ENCODE measurements at regions not wholly inside any gene's neighbourhood (a gene's known extent, or its start where the extent isn't known, plus 50 kb on each side); places are given as distances from the start of the nearest gene placed in this dataset.

GRCh38 chr10:109183366-109183765, 739.9 kb downstream of the XPNPEP1 start:
- no peak for DNase-seq

DNA sequence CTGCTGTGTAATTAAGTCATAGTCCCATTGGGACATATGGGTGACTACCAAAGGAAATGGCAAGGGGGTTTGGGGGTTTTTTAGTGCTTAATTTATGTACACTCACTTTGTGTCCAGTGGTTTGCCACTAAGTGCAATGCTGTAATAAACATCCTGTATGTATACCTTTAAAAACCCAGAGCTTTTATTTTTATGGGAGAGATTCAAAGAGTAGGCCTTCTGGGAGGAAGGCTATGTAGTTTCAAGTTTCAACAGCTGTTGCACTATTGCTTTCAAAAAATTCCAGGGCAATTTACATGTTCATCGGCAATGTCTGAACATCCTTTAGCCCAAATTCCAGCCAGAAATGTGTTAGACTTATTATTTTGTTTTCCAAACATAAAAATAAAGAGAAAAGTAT, 744.7 kb downstream of the XPNPEP1 start:
- no peak for DNase-seq

- no peak for DNase-seq
Measured at GRCh38 chr10:109174526-109174925, 748.8 kb downstream of the XPNPEP1 start.

- no peak for DNase-seq
Measured at GRCh38 chr10:109173937-109174336, 749.4 kb downstream of the XPNPEP1 start.

DNA sequence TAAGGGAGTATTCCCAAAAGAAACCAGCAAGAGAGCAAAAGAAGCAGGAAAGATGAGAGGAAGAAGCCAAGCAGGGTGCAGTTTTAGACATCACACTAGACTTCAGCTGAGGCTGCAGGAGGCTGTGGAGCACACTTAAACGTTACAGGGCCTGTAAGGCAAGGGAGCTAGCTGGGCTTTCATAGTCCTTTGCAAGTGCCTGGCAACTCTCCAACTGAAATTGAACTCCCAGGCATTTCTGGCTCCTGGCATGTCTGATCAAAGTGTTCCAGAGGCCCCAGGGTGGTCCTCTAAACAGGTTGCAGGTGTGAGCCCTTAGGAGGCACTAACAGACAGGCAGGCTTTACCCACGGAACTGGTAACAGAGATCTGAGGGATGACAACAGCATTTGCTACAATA, 750.2 kb downstream of the XPNPEP1 start:
- DNase-seq, result no peak

- no peak for DNase-seq
Measured at GRCh38 chr10:109166935-109167334, 756.4 kb downstream of the XPNPEP1 start.

- DNase-seq, result no peak
Measured at GRCh38 chr10:109159351-109159750, 764.0 kb downstream of the XPNPEP1 start.

DNA sequence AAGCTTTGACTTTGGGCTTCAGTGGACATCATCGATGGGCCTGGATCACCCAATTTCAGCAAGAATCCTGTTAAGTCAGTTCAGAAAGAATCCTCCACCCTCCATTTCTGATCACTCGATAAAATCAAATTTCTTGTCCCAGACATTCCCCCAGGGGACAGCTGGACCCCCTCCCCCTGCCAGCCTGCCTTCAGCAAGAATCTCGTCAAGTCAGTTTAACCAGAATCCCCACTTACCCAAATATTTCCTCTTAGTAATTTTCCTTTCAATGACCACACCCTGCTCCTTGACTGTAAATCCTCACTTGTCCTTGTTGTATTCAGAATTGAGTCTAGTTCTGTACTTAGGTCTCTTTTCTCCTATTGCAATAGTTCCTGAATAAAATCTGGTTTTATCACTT, 766.9 kb downstream of the XPNPEP1 start:
- no peak for DNase-seq

- DNase-seq, result no peak
Measured at GRCh38 chr10:109149666-109150350, 773.5 kb downstream of the XPNPEP1 start.

DNA sequence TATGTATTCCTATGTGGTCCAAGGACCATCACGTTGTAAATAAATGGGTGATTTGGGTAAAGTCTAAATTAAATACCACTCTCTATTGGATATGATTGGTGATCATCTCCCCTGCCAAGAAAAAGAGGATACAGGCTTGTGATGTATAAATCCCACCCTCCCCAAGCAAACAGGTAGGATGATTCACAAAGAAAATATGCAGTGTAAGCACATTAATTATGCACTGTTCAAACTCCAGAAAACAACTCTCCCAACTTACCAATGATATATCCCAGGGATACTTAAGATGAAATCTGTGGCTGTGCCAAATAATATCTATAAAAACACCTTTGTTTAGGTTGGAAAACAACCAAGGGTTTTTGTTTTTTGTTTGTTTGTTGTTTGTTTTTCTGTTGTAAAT, 795.9 kb downstream of the XPNPEP1 start:
- DNase-seq, result no peak

GRCh38 chr10:109126541-109126940, 796.8 kb downstream of the XPNPEP1 start:
- no peak for DNase-seq

DNA sequence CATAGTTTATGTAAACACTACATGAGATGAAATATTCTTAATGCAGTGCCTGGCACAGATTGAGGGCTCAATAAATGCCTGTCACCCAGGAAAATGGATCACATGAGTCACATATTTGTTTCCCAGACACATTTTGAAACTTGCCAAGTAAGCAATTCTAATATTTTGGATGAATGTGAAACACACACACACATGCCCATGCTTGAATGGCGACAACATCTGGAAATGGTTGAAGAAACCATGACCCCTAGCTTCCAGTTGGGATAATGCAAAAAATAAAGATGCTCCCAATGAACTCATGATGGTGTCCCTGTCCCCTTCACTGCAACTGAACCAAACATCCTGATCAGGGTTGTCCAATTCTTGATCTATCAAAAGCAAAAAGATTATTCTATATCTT, 797.3 kb downstream of the XPNPEP1 start:
- no peak for DNase-seq

DNA sequence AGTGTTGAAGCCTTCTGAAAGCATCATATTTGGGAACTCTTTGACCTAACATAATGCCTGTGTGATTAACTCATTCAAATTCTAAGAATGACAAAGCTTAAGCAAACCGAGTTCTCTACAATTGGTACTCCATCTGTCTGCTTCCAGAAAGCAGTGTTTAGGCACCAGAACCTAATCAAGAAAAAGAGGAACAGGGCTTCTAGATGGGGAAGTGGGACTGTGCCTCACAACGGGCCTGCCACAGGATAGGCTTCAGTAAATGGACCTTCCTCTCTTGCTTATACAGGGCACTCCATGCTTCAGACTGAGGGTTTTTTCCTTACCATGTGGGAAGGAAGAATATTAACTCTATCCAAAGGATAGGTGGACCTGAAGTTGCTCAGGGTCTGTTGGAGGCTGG, 808.1 kb downstream of the XPNPEP1 start:
- no peak for DNase-seq

DNA sequence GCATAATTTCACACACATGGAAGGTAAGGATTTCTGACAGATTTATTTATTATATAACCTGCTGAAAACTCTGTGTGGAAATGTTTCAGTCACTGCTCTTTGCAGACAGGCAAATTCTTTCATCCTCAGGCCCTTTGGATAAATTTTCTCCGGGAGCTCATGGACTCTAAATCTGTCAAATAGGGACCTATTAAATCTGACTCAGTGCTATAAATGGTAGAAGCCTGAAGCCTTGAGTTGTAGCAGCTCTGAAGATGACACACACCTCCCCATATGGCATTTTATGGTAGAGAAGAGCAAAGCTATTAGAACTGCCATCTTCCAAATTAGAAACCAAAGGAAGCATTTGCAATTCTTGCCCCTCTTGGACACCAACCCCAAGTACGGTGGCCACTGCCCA, 808.7 kb downstream of the XPNPEP1 start:
- DNase-seq, result no peak

- DNase-seq, result no peak
Measured at GRCh38 chr10:109106604-109107003, 816.7 kb downstream of the XPNPEP1 start.

- DNase-seq, result no peak
Measured at GRCh38 chr10:109105725-109106124, 817.6 kb downstream of the XPNPEP1 start.

GRCh38 chr10:109104806-109105205, 818.5 kb downstream of the XPNPEP1 start:
- no peak for DNase-seq

GRCh38 chr10:109103278-109103677, 820.0 kb downstream of the XPNPEP1 start:
- no peak for DNase-seq

- no peak for DNase-seq
Measured at GRCh38 chr10:109089779-109090178, 833.5 kb downstream of the XPNPEP1 start.

GRCh38 chr10:109071539-109071938, 851.8 kb downstream of the XPNPEP1 start:
- DNase-seq, result no peak

DNA sequence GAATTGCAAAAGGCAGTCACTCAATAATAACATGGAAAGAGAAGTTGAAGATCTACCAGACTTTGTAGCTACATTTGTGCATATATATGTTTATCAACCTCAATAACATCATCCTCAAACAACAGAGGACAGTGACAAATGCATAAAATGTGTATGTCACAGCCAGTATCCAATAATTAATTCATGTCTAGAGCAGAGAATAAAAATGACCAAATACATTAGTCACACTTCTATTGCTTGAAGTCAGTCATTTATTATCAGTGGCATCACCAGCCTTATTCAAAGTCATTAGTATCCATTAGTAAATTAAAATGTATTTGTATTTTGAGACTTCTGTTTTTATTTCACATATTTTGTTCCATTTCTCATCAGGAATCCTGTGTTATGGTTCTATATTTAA, 852.8 kb downstream of the XPNPEP1 start:
- no peak for DNase-seq

DNA sequence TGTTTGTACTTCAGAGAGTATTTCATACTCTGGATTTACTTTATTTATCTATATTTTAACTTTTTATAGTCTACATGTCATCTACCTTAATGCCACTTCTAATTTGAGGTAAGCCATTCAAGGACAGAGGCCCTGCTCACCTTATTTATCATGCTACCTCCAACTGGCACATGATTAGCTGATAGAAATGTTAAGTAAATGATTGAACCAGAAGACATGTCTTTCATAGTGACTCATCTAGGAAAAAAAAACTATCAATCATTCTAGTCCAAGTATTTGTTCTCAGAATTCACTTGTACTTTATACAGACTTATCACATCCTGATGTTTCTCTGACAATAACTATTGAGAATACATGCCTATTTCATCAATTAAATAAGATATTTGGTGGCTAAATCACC, 856.3 kb downstream of the XPNPEP1 start:
- no peak for DNase-seq

DNA sequence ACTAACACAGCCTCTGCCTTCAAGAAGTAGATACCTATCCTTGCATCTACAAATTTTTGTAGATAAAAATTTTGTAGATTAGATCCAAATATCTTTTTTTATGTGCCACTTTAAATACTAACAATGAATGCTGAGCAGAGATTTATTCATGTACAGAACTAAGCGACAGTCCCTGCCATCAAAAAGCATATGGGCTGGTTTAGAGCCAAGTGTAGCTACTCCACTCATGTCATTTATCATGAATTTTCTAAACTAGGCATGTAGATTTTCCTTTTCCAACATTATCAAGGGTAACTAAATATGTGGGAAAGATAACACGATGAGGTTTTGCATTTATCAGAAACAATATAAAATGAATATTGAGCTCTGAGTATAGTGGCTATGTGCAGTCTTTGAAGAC, 857.5 kb downstream of the XPNPEP1 start:
- DNase-seq, result no peak

DNA sequence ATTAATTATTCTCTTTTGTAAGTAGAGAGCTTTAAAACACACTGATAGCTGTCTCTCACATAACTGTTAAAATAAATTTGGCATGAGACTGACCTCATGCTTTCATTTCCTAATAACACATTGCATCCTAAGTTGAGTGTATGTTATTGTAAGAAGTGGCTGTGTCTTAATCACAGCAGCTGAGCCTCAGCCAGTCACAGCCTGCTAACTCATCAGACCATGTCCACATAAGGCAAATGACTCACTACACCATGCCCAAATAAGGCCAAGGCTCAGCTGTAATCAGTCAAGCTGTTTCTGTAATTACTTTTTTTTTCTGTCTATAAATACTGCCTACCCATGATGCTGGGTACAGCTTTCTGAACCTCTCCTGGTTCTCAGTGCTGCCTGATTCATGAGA, 860.9 kb downstream of the XPNPEP1 start:
- DNase-seq, result no peak

DNA sequence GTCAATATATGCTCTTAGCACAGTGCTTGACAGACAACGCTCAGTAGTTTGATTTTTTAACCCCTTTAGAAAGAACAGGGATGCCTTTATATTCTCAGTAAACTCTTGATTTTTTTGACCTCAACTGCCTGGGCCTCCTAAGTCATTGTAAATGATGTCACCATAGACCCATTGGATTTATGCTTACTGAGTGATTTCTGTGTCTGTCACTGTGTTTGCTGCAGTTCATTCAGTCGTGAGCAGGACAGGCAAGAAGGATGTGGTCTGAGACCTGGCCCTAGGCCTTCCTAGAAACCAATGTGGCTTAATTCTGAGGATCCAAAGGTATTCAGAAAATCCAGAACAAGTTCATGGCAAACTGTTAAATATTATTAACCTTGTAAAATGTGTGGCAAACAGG, 868.1 kb downstream of the XPNPEP1 start:
- no peak for DNase-seq

DNA sequence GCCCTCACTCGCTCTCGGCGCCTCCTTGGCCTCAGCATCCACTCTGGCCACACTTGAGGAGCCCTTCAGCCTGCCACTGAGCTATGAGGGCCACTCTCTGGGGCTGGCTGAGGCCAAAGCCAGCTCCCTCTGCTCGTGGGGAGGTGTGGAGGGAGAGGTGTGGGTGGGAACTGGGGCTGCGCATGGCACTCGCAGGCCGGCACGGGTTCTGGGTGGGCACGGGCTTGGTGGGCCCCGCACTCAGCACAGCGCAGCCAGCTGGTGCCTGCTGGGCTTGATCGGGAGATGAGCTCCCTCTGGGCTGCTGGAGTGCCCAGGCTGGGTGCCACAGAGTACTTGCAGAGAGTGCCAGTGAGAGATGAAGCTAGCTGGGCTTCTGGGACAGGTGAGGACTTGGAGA, 875.5 kb downstream of the XPNPEP1 start:
- no peak for DNase-seq
